ENCODE measurements at regions not wholly inside any gene's neighbourhood (a gene's known extent, or its start where the extent isn't known, plus 50 kb on each side); places are given as distances from the start of the nearest gene placed in this dataset.

DNA sequence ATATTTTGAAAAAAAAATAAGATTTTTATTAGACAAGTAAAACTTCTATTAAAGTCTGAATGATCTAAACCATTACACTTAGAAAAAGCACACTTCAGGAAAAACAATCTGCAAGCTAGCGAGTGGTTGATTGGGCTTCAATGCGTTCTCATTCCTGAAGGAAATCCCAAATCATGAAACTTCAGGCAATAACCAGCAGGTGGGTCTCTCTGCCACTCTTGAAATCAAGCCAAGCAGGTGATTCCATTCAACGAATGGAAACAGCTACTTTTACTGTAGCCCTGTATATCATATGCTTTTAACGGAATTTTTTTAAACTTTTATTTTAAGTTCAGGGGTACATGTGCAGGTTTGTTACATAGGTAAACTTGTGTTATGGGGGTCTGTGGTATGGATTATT is 234.5 kb upstream of the TRPM3 start:
- Histone ChIP-seq H3K36me3 (no peaks in the 10 kb centered on the region), H3K4me1 (no peaks in the 10 kb centered on the region), H3K27me3 (replicated peaks in 1 of 7) (no peaks in the 10 kb centered on the region), H3K27ac (no peak overlapping the region), H3K4me3 (no peak overlapping the region), H3K9me3 (no peaks in the 10 kb centered on the region)
- TF ChIP-seq POLR2AphosphoS5 (IDR thresholded peaks at IDR 0.05) (no peak), POLR2A (IDR thresholded peaks at IDR 0.05) (no peak)
- TF ChIP-seq, protein P1, sequence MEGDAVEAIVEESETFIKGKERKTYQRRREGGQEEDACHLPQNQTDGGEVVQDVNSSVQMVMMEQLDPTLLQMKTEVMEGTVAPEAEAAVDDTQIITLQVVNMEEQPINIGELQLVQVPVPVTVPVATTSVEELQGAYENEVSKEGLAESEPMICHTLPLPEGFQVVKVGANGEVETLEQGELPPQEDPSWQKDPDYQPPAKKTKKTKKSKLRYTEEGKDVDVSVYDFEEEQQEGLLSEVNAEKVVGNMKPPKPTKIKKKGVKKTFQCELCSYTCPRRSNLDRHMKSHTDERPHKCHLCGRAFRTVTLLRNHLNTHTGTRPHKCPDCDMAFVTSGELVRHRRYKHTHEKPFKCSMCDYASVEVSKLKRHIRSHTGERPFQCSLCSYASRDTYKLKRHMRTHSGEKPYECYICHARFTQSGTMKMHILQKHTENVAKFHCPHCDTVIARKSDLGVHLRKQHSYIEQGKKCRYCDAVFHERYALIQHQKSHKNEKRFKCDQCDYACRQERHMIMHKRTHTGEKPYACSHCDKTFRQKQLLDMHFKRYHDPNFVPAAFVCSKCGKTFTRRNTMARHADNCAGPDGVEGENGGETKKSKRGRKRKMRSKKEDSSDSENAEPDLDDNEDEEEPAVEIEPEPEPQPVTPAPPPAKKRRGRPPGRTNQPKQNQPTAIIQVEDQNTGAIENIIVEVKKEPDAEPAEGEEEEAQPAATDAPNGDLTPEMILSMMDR (IDR thresholded peaks at IDR 0.05 in 8 of 11, conservative IDR thresholded peaks at IDR 0.05 in 3 of 11), result no peak
- intact Hi-C loops (cut with DNase I; ENCODE audit: low total_unique reads), result no loop called here
- 62 to 72% (median 66%) methylated on average over 4 of the region's 4 CpGs for WGBS, 5 donors
- DNase-seq, result no peak

DNA sequence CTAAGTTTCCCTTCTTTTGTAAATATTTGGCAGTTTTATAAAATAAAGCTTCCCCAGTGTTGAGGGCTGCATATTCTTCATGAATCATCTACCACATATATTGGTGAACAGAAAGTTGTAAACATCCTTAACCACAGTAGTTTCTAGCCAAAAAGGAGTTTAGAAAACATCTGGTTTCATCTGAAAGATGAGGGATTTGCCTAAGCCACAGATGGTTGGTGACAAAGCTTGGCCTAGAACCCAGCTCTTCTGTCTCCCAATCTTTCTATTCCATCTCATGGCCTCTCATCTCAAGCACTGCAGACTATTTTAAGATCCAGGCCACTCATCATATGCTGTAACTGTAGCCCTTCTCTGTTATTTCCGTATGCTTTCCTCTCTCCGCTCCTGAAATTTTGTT is 232.3 kb upstream of the TRPM3 start:
- H3K27me3 ChIP-seq (replicated peaks in 1 of 7), result no peaks in the 10 kb centered on the region
- H3K9me3 ChIP-seq, result no peaks in the 10 kb centered on the region
- TF ChIP-seq POLR2A (IDR thresholded peaks at IDR 0.05) (no peak), POLR2AphosphoS5 (IDR thresholded peaks at IDR 0.05) (no peak)
- TF ChIP-seq, protein P1 (IDR thresholded peaks at IDR 0.05 in 8 of 11, conservative IDR thresholded peaks at IDR 0.05 in 3 of 11), result no peak
- H3K36me3 ChIP-seq, result no peaks in the 10 kb centered on the region
- no peak overlapping the region for H3K27ac ChIP-seq
- H3K4me1 ChIP-seq, result no peaks in the 10 kb centered on the region
- no peak overlapping the region for H3K4me3 ChIP-seq
- intact Hi-C loops (cut with DNase I; ENCODE audit: low total_unique reads), result no loop called here
- 83 to 97% (median 92%) methylated on average over 2 of the region's 2 CpGs for WGBS, 5 donors
- DNase-seq, result no peak

DNA sequence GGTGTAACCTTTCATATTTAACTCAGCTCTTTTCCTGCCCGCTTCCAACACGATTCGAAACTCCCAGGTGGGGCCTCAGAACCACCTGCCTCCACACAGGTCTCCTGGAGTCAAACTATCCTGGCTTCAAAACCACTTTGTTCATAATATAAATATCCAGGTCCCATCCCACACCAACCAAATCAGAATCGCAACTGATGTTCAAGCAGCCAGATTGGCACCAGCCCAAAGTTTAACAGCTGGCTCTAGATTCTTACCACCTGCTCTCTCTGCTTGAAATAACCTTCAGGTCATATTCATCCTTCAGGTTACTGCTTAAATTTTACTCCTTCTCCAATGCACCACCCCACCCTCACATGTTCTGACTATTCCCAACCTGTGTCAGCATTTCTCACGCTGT is 231.4 kb upstream of the TRPM3 start:
- 71 to 84% (median 78%) methylated on average over 5 of the region's 5 CpGs for WGBS, 5 donors
- intact Hi-C loops (cut with DNase I; ENCODE audit: low total_unique reads), result no loop called here
- DNase-seq, result no peak
- Histone ChIP-seq H3K9me3 (no peaks in the 10 kb centered on the region), H3K27me3 (replicated peaks in 1 of 7) (no peaks in the 10 kb centered on the region), H3K36me3 (no peaks in the 10 kb centered on the region), H3K4me1 (no peaks in the 10 kb centered on the region), H3K4me3 (no peak overlapping the region), H3K27ac (no peak overlapping the region)
- TF ChIP-seq POLR2A (IDR thresholded peaks at IDR 0.05), result no peak
- TF ChIP-seq, protein P1 (IDR thresholded peaks at IDR 0.05 in 8 of 11, conservative IDR thresholded peaks at IDR 0.05 in 3 of 11), result no peak
- TF ChIP-seq POLR2AphosphoS5 (IDR thresholded peaks at IDR 0.05), result no peak

DNA sequence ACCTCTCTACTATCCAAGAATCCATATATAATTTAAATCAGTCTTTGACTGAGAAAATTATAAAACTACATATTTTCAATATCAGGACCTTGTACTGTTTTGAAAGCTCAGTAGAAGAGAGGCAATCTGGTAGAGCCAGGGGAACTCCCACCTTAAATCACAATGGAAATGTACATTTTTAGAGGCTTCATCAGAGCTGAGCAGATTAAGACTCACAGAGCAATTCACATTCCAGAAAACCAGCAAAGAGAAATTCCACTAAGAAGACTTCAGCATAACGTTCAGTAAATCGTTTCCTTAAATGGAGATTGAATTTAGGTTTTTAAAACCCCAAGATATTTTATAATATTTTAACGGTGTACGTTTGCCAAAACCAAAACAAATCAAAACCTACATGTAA is 227.8 kb upstream of the TRPM3 start:
- H3K9me3 ChIP-seq, result peaks cover 0 to 7% (median 0%) of the 10 kb centered on the region in 8 donors
- intact Hi-C loops (cut with DNase I; ENCODE audit: low total_unique reads), result no loop called here
- 83 to 88% (median 85%) methylated on average over 4 of the region's 4 CpGs for WGBS, 5 donors
- TF ChIP-seq POLR2AphosphoS5 (IDR thresholded peaks at IDR 0.05) (no peak), POLR2A (IDR thresholded peaks at IDR 0.05) (no peak)
- TF ChIP-seq, protein P1 (IDR thresholded peaks at IDR 0.05 in 8 of 11, conservative IDR thresholded peaks at IDR 0.05 in 3 of 11), result no peak
- no peak overlapping the region for H3K4me3 ChIP-seq
- no peak overlapping the region for H3K27ac ChIP-seq
- no peaks in the 10 kb centered on the region for H3K27me3 ChIP-seq (replicated peaks in 1 of 7)
- no peak for DNase-seq
- no peaks in the 10 kb centered on the region for H3K36me3 ChIP-seq
- H3K4me1 ChIP-seq, result no peaks in the 10 kb centered on the region
